Fibroblast of the aortic adventitia (primary cell): ENCODE measurements at regions not wholly inside any gene's neighbourhood (a gene's known extent, or its start where the extent isn't known, plus 50 kb on each side); places are given as distances from the start of the nearest gene placed in this dataset.

ENCODE experiments used
- DNase-seq: peaks from one replicate; pipeline ENCODE4 v3.0.0-alpha.2; 2010; ENCODE audit warnings: low read depth
- H3K4me3 ChIP-seq: 2 replicates; pipeline ENCODE4 v1.5.1; 2011; ENCODE audit warnings: low read depth, mild to moderate bottlenecking, control low read depth, low read length, moderate library complexity
- TF ChIP-seq, protein P1 (sequence below): IDR thresholded peaks from 2 replicates; pipeline ENCODE4 v1.5.1; 2011; ENCODE audit warnings: mild to moderate bottlenecking, low read length, control low read depth, inconsistent platforms; ENCODE audit not compliant: insufficient read depth

DNA sequence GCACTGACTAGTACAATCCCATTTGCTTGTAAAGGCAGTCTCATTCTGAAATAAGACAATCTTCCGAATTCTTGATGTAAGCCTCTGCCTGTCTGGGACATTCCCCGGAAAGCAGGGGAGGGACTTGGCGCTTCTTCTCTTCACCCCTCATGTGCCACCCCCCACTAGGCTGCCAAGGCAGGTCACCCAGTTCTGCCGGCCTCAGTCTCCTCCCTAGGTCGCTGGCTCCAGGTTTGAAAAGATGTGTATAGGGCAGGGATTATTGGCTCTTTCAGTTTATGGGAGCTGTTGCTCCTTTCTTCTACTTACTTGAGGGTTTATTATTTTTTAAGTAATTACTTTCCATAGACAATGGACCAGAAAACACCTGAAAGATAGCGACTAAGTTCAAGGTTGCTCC, 158.1 kb upstream of the RPS6KA2 start:
- TF ChIP-seq, protein P1, sequence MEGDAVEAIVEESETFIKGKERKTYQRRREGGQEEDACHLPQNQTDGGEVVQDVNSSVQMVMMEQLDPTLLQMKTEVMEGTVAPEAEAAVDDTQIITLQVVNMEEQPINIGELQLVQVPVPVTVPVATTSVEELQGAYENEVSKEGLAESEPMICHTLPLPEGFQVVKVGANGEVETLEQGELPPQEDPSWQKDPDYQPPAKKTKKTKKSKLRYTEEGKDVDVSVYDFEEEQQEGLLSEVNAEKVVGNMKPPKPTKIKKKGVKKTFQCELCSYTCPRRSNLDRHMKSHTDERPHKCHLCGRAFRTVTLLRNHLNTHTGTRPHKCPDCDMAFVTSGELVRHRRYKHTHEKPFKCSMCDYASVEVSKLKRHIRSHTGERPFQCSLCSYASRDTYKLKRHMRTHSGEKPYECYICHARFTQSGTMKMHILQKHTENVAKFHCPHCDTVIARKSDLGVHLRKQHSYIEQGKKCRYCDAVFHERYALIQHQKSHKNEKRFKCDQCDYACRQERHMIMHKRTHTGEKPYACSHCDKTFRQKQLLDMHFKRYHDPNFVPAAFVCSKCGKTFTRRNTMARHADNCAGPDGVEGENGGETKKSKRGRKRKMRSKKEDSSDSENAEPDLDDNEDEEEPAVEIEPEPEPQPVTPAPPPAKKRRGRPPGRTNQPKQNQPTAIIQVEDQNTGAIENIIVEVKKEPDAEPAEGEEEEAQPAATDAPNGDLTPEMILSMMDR = no peak
- H3K4me3 ChIP-seq = no peak overlapping the region
- DNase-seq = no peak

DNA sequence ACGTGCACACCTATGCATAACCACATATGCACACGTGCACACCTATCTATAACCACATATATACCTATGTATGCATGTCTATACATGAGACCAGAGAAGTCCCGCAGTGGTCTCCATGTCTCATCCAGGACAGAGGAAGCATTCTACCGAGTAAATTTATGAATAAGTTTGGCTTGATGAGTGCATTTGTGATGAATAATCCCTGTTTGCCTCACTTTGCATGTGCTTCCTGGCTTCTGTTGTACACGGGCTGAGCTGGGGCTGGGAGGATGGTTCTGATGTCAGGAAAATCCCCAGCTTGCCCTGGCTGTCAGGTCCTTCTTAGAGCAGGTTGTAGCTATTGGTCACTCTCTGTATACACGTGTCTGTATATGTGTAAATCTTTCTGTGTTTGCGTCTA, 157.6 kb upstream of the RPS6KA2 start:
- TF ChIP-seq, protein P1 = no peak

DNA sequence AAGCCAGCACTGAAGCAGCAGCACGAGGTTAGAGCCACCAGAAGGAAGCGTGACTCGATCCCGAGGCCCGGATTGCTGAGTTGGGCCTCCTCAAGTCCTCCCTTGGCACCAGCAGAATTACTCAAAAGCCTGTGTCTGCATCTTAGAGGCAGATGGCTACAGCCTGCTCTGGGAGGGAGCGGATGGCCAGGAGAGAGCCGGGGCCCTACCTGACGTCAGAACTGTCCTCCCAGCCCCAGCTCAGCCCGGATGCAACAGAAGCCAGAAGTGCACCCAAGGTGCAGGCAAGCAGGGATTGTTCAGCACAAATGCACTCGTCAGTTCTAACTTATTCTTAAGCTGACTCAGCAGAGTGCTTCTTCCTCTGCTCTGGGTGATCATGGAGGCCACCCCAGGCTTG, 155.5 kb upstream of the RPS6KA2 start:
- TF ChIP-seq, protein P1 = no peak
- no peak for DNase-seq
- H3K4me3 ChIP-seq = no peak overlapping the region

More for the DNA sequence above, 157.6 kb upstream of the RPS6KA2 start:
- no peak overlapping the region for H3K4me3 ChIP-seq
- no peak for DNase-seq

DNA sequence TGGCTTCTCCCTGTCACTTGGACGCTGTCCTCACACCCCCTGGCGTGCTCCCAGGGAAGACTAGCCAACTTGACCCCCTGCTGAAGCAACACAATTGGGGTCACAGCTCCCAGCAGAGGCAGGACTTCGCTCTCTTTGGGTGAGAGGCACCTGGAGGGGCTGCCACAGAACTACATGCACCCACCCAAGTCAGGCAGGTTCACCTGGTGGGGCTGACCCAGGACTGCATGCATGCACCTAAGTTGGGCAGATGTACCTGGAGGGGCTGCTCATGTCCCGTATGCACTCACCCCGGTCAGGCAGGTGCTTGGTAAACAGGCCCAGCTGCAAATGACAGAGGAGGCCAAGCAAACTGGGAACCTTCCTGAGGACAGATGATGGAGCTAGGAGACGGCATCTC, 154.3 kb upstream of the RPS6KA2 start:
- DNase-seq = no peak
- TF ChIP-seq, protein P1 = no peak
- no peak overlapping the region for H3K4me3 ChIP-seq

DNA sequence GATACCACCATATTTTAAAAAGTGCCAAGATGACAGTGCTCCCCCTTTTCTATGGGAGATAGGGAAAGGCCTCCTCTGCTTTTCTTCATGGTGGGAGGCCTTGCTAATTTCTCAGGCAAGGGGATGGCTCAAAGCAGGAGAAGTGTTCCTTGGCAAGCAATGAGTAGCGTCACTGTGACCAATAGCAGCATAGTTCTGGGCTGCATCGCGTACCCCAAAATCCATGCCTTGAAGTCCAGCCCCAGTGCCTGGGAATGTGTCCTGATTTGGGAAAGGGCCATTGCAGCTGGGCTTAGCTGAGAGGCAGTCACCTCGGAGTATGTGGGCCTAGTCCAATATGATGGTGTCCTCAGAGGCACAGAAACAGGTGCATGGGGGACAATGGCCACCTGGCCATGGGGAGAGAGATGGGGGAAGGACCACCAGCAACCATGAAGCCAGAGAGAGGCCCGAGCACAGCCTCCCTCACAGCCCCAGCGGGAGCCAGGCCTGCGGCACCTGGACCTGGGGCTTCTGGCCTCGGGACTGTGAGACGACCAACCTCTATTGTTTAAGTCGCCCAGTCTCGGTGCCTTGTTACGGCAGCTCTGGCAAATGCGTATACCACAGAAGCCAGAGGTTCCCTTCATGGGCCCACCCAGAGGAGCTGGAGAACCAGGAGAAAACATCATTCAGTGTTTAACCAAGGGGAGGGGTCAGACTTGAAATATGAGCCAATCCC, 153.1 kb upstream of the RPS6KA2 start:
- TF ChIP-seq, protein P1 = no peak
- DNase-seq = no peak
- H3K4me3 ChIP-seq = no peak overlapping the region

DNA sequence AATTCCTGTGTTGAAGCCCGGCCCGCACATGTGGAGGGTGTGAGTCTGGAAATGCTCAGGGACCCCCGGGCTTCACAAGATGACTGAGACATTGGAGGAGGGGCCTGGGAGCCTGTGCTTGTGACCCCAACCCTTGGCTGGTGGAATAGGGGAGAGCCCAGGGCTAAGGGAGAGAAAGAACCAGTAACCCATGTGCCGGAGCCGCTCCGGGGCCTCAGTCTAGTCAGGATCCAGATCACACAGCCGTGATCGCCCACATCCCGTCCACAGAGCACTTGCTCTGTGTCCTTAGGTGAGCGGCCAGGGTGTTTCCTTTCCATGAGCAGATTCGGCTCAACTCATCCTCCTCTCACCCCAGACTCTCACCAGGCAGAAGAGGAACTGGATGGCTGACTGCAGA, 152.3 kb upstream of the RPS6KA2 start:
- no peak for DNase-seq
- TF ChIP-seq, protein P1 = no peak
- H3K4me3 ChIP-seq = no peak overlapping the region

DNA sequence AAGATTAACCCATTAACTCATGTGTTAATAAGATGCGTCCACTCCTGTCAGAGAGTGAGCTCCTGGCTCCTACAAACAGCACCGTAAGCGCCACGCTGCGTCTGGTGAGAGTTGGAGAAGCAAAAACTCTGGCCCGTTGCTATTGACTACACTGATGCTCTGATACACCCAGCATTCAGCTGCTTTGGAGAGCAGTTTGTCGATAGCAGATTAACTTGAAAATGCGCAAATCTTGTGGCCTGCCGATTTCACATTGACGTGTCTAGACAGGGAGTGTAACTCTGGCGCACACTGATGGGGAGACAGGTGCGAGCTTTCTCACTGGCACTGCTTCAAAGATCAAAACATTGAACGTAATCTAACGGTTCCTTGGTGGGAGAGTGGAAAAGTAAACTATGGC, 151.7 kb upstream of the RPS6KA2 start:
- TF ChIP-seq, protein P1 = no peak
- no peak for DNase-seq
- H3K4me3 ChIP-seq = no peak overlapping the region
